Osteoblast (primary cell): ENCODE measurements at regions not wholly inside any gene's neighbourhood (a gene's known extent, or its start where the extent isn't known, plus 50 kb on each side); places are given as distances from the start of the nearest gene placed in this dataset.

ENCODE experiments used
- DNase-seq: peaks from one replicate; pipeline ENCODE4 v3.0.0; 2011; ENCODE audit warnings: low spot score, mixed read lengths; ENCODE audit not compliant: insufficient read length; ENCODE audit errors: missing footprints
- H2AFZ ChIP-seq: 2 replicates; pipeline ENCODE4 v1.6.0; 2011; ENCODE audit warnings: mild to moderate bottlenecking, low read length
- H3K27ac ChIP-seq: 2 replicates; pipeline ENCODE4 v1.5.1; 2011; ENCODE audit warnings: mild to moderate bottlenecking, low read depth, low read length, moderate library complexity
- H3K27me3 ChIP-seq: 2 replicates; pipeline ENCODE4 v1.6.0; 2012; ENCODE audit warnings: mild to moderate bottlenecking, control low read depth, inconsistent platforms, low read length, moderate library complexity; ENCODE audit not compliant: insufficient read depth
- H3K36me3 ChIP-seq: 2 replicates; pipeline ENCODE4 v1.5.1; 2011; ENCODE audit warnings: mild to moderate bottlenecking, low read length, control low read depth, moderate library complexity; ENCODE audit not compliant: insufficient read depth
- H3K4me1 ChIP-seq: 2 replicates; pipeline ENCODE4 v1.5.1; 2011; ENCODE audit warnings: mild to moderate bottlenecking, low read length, control low read depth, moderate library complexity; ENCODE audit not compliant: insufficient read depth
- H3K4me2 ChIP-seq: 2 replicates; pipeline ENCODE4 v1.6.0; 2011; ENCODE audit warnings: mild to moderate bottlenecking, low read length; ENCODE audit not compliant: insufficient read depth
- H3K4me3 ChIP-seq: fragments of 200-600 bp; sonication (generic); 3 replicates; pipeline ENCODE4 v1.5.1; 2012; ENCODE audit warnings: mild to moderate bottlenecking, low read length, inconsistent platforms; ENCODE audit not compliant: insufficient read depth
- H3K79me2 ChIP-seq: 2 replicates; pipeline ENCODE4 v1.6.0; 2012; ENCODE audit warnings: mild to moderate bottlenecking, low read length, control low read depth, inconsistent platforms; ENCODE audit not compliant: insufficient read depth
- H3K9me3 ChIP-seq: 2 replicates; pipeline ENCODE4 v1.5.1; 2011; ENCODE audit warnings: low read depth, low read length, control low read depth
- H4K20me1 ChIP-seq: 2 replicates; pipeline ENCODE4 v1.6.0; 2012; ENCODE audit warnings: mild to moderate bottlenecking, low read length, control low read depth; ENCODE audit not compliant: insufficient read depth
- CTCF ChIP-seq: IDR thresholded peaks from 2 replicates; pipeline ENCODE4 v1.5.1; 2011; ENCODE audit warnings: mild to moderate bottlenecking, low read depth, low read length, moderate library complexity; ENCODE audit errors: extremely low read depth

GRCh38 chr1:50347933-50348332, 75.3 kb downstream of the DMRTA2 start:
- no peaks in the 10 kb centered on the region for H3K9me3 ChIP-seq
- no peak overlapping the region for H3K4me2 ChIP-seq
- DNase-seq = no peak
- H3K79me2 ChIP-seq = no peaks in the 10 kb centered on the region
- no peak overlapping the region for H2AFZ ChIP-seq
- no peaks in the 10 kb centered on the region for H3K4me1 ChIP-seq
- no peak for TF ChIP-seq CTCF
- no peak overlapping the region for H3K27ac ChIP-seq
- no peaks in the 10 kb centered on the region for H3K36me3 ChIP-seq
- H4K20me1 ChIP-seq = no peaks in the 10 kb centered on the region
- peaks cover 6% of the 10 kb centered on the region for H3K27me3 ChIP-seq
- H3K4me3 ChIP-seq = no peak overlapping the region

GRCh38 chr1:50346621-50347020, 76.6 kb downstream of the DMRTA2 start:
- TF ChIP-seq CTCF = no peak
- Histone ChIP-seq H3K79me2 (no peaks in the 10 kb centered on the region), H3K4me3 (no peak overlapping the region)

GRCh38 chr1:50343323-50343722, 79.9 kb downstream of the DMRTA2 start:
- Histone ChIP-seq H3K79me2 (no peaks in the 10 kb centered on the region), H3K27me3 (peaks cover 12% of the 10 kb centered on the region), H3K4me1 (no peaks in the 10 kb centered on the region), H3K27ac (no peak overlapping the region), H3K4me3 (no peak overlapping the region), H3K4me2 (no peak overlapping the region), H3K36me3 (no peaks in the 10 kb centered on the region), H3K9me3 (no peaks in the 10 kb centered on the region), H2AFZ (no peak overlapping the region), H4K20me1 (no peaks in the 10 kb centered on the region)
- DNase-seq = no peak
- TF ChIP-seq CTCF = no peak

More at GRCh38 chr1:50346621-50347020, 76.6 kb downstream of the DMRTA2 start:
- Histone ChIP-seq H4K20me1 (no peaks in the 10 kb centered on the region), H3K27me3 (peaks cover 14% of the 10 kb centered on the region), H3K9me3 (no peaks in the 10 kb centered on the region), H2AFZ (no peak overlapping the region), H3K36me3 (no peaks in the 10 kb centered on the region), H3K4me2 (no peak overlapping the region), H3K27ac (no peak overlapping the region), H3K4me1 (no peaks in the 10 kb centered on the region)
- no peak for DNase-seq

GRCh38 chr1:50342525-50342924, 80.7 kb downstream of the DMRTA2 start:
- peaks cover 12% of the 10 kb centered on the region for H3K27me3 ChIP-seq
- H3K4me3 ChIP-seq = no peak overlapping the region
- no peak overlapping the region for H3K4me2 ChIP-seq
- H4K20me1 ChIP-seq = no peaks in the 10 kb centered on the region
- H3K79me2 ChIP-seq = no peaks in the 10 kb centered on the region
- no peak for DNase-seq
- H3K27ac ChIP-seq = no peak overlapping the region
- H3K9me3 ChIP-seq = no peaks in the 10 kb centered on the region
- TF ChIP-seq CTCF = no peak
- H3K36me3 ChIP-seq = no peaks in the 10 kb centered on the region
- H2AFZ ChIP-seq = no peak overlapping the region
- no peaks in the 10 kb centered on the region for H3K4me1 ChIP-seq
